Endodermal cell (in vitro differentiated cells): ENCODE measurements at regions not wholly inside any gene's neighbourhood (a gene's known extent, or its start where the extent isn't known, plus 50 kb on each side); places are given as distances from the start of the nearest gene placed in this dataset.

Experiments
- DNase-seq: peaks from one replicate; pipeline ENCODE4 v3.0.0-alpha.2; 2017
- H3K27ac ChIP-seq: 2 replicates; pipeline ENCODE4 v1.5.1; 2013; ENCODE audit warnings: mild to moderate bottlenecking, low read depth, low read length, moderate library complexity
- H3K27me3 ChIP-seq: 2 replicates; pipeline ENCODE4 v1.6.1; 2013; ENCODE audit warnings: mild to moderate bottlenecking, low read length, moderate library complexity; ENCODE audit not compliant: insufficient read depth, control insufficient read depth, poor library complexity, severe bottlenecking
- H3K36me3 ChIP-seq: 2 replicates; pipeline ENCODE4 v1.7.0; 2013; ENCODE audit warnings: mild to moderate bottlenecking, low read length, moderate library complexity; ENCODE audit not compliant: control insufficient read depth, insufficient read depth
- H3K4me1 ChIP-seq: one replicate; pipeline ENCODE4 v1.7.0; 2013; ENCODE audit warnings: low read length; ENCODE audit not compliant: control insufficient read depth, insufficient read depth
- H3K4me3 ChIP-seq: 2 replicates; pipeline ENCODE4 v1.5.1; 2013; ENCODE audit warnings: mild to moderate bottlenecking, low read length, moderate library complexity
- H3K9ac ChIP-seq: 2 replicates; pipeline ENCODE4 v1.6.1; 2013; ENCODE audit warnings: mild to moderate bottlenecking, low read length, moderate library complexity; ENCODE audit not compliant: poor library complexity, severe bottlenecking; ENCODE audit errors: extremely low read depth
- H3K9me3 ChIP-seq: 2 replicates; pipeline ENCODE4 v1.6.1; 2013; ENCODE audit warnings: mild to moderate bottlenecking, low read length, moderate library complexity; ENCODE audit not compliant: control insufficient read depth
- H3K27ac Mint-ChIP-seq: 2 replicates; pipeline ENCODE4 v1.8.0; 2020; ENCODE audit warnings: mixed read lengths
- H3K27me3 Mint-ChIP-seq: 2 replicates; pipeline ENCODE4 v1.8.0; 2021; ENCODE audit warnings: mild to moderate bottlenecking, mixed read lengths; ENCODE audit not compliant: insufficient read depth
- H3K36me3 Mint-ChIP-seq: 2 replicates; pipeline ENCODE4 v1.8.0; 2020; ENCODE audit warnings: low read depth, mixed read lengths
- H3K4me1 Mint-ChIP-seq: 2 replicates; pipeline ENCODE4 v1.8.0; 2020; ENCODE audit warnings: mixed read lengths
- H3K4me3 Mint-ChIP-seq: 2 replicates; pipeline ENCODE4 v1.8.0; 2020; ENCODE audit warnings: mild to moderate bottlenecking, moderate library complexity, mixed read lengths
- H3K9me3 Mint-ChIP-seq: 2 replicates; pipeline ENCODE4 v1.8.0; 2020; ENCODE audit warnings: mild to moderate bottlenecking, mixed read lengths
- CTCF ChIP-seq: fragments of 200-600 bp; sonication (generic); conservative IDR thresholded peaks from 2 replicates; pipeline ENCODE4 v1.5.0; 2021; ENCODE audit warnings: antibody characterized with exemption, mild to moderate bottlenecking
- WGBS, 2 experiments: methylation state at CpG; one replicate each; pipeline versions ENCODE4 v1.1.5 to v1.1.7; 2013; ENCODE audit warnings: missing lambda C conversion rate in 2 of 2, mixed read lengths in 1 of 2; ENCODE audit not compliant: insufficient coverage in 1 of 2, insufficient read length in 1 of 2; 5-methylcytosine and 5-hydroxymethylcytosine counted together

GRCh38 chr11:111105566-111105965, 140.0 kb upstream of the POU2AF2 start:
- Mint-ChIP-seq H3K9me3 (no peaks in the 10 kb centered on the region), H3K4me1 (peaks cover 8% of the 10 kb centered on the region), H3K27me3 (no peaks in the 10 kb centered on the region), H3K27ac (no peak overlapping the region), H3K4me3 (no peak overlapping the region), H3K36me3 (no peaks in the 10 kb centered on the region)
- H3K4me1 ChIP-seq = no peaks in the 10 kb centered on the region
- H3K27ac ChIP-seq = no peak overlapping the region
- no peak for DNase-seq
- TF ChIP-seq CTCF = no peak
- H3K4me3 ChIP-seq = no peak overlapping the region
- no peak overlapping the region for H3K9ac ChIP-seq
- H3K27me3 ChIP-seq = no peaks in the 10 kb centered on the region
- no peaks in the 10 kb centered on the region for H3K36me3 ChIP-seq
- 84 to 100% methylated on average over 2 of the region's 2 CpGs for WGBS, 2 experiments
- H3K9me3 ChIP-seq = no peaks in the 10 kb centered on the region

- no peaks in the 10 kb centered on the region for H3K27me3 Mint-ChIP-seq
- H3K4me3 Mint-ChIP-seq = no peak overlapping the region
- Histone ChIP-seq H3K4me3 (no peak overlapping the region), H3K36me3 (no peaks in the 10 kb centered on the region), H3K9me3 (no peaks in the 10 kb centered on the region), H3K27me3 (no peaks in the 10 kb centered on the region), H3K27ac (no peak overlapping the region), H3K9ac (no peak overlapping the region), H3K4me1 (no peaks in the 10 kb centered on the region)
- no peak for DNase-seq
- peaks cover 8% of the 10 kb centered on the region for H3K4me1 Mint-ChIP-seq
- no peak overlapping the region for H3K27ac Mint-ChIP-seq
- H3K9me3 Mint-ChIP-seq = no peaks in the 10 kb centered on the region
- TF ChIP-seq CTCF = no peak
- H3K36me3 Mint-ChIP-seq = no peaks in the 10 kb centered on the region
These were observed 141.3 kb upstream of the POU2AF2 start for GRCh38 chr11:111104185-111104584.

GRCh38 chr11:111101881-111102280, 143.6 kb upstream of the POU2AF2 start:
- no peaks in the 10 kb centered on the region for H3K36me3 ChIP-seq
- no peak overlapping the region for H3K27ac Mint-ChIP-seq
- no peaks in the 10 kb centered on the region for H3K27me3 ChIP-seq
- H3K4me1 ChIP-seq = no peaks in the 10 kb centered on the region
- no peaks in the 10 kb centered on the region for H3K9me3 Mint-ChIP-seq
- no peaks in the 10 kb centered on the region for H3K27me3 Mint-ChIP-seq
- 83 to 95% methylated on average over 3 of the region's 3 CpGs for WGBS, 2 experiments
- H3K9ac ChIP-seq = no peak overlapping the region
- no peaks in the 10 kb centered on the region for H3K36me3 Mint-ChIP-seq
- no peak for TF ChIP-seq CTCF
- no peak overlapping the region for H3K4me3 Mint-ChIP-seq
- H3K4me3 ChIP-seq = no peak overlapping the region
- no peaks in the 10 kb centered on the region for H3K9me3 ChIP-seq
- peaks cover 10% of the 10 kb centered on the region for H3K4me1 Mint-ChIP-seq
- no peak for DNase-seq
- H3K27ac ChIP-seq = no peak overlapping the region
